ENCODE measurements at regions not wholly inside any gene's neighbourhood (a gene's known extent, or its start where the extent isn't known, plus 50 kb on each side); places are given as distances from the start of the nearest gene placed in this dataset.

- DNase-seq = no peak
These were observed 365.2 kb upstream of the ZMIZ1 start for GRCh38 chr10:78703593-78703992.

GRCh38 chr10:78706256-78706655 is 362.5 kb upstream of the ZMIZ1 start:
- DNase-seq = no peak

- DNase-seq = no peak
These were observed 361.8 kb upstream of the ZMIZ1 start for GRCh38 chr10:78706726-78707540.

GRCh38 chr10:78707745-78708144 is 361.0 kb upstream of the ZMIZ1 start:
- no peak for DNase-seq

- DNase-seq = no peak
These were observed 356.6 kb upstream of the ZMIZ1 start for GRCh38 chr10:78712147-78712546.

- no peak for DNase-seq
These were observed 355.1 kb upstream of the ZMIZ1 start for GRCh38 chr10:78713659-78714058.

GRCh38 chr10:78714225-78714624 is 354.5 kb upstream of the ZMIZ1 start:
- DNase-seq = no peak

GRCh38 chr10:78715435-78715834 is 353.3 kb upstream of the ZMIZ1 start:
- DNase-seq = no peak

- no peak for DNase-seq
These were observed 352.6 kb upstream of the ZMIZ1 start for GRCh38 chr10:78716043-78716660.

GRCh38 chr10:78717200-78717599 is 351.6 kb upstream of the ZMIZ1 start:
- DNase-seq = no peak

GRCh38 chr10:78718032-78718572 is 350.7 kb upstream of the ZMIZ1 start:
- DNase-seq = no peak

GRCh38 chr10:78719276-78719675 is 349.5 kb upstream of the ZMIZ1 start:
- no peak for DNase-seq

- DNase-seq = no peak
These were observed 348.7 kb upstream of the ZMIZ1 start for GRCh38 chr10:78720091-78720490.

GRCh38 chr10:78721231-78721630 is 347.5 kb upstream of the ZMIZ1 start:
- no peak for DNase-seq

- no peak for DNase-seq
These were observed 343.9 kb upstream of the ZMIZ1 start for GRCh38 chr10:78724846-78725245.

GRCh38 chr10:78726171-78726570 is 342.6 kb upstream of the ZMIZ1 start:
- DNase-seq = no peak

- DNase-seq = no peak
These were observed 341.5 kb upstream of the ZMIZ1 start for GRCh38 chr10:78727251-78727650.

GRCh38 chr10:78727728-78728127 is 341.0 kb upstream of the ZMIZ1 start:
- no peak for DNase-seq

GRCh38 chr10:78728176-78728575 is 340.6 kb upstream of the ZMIZ1 start:
- no peak for DNase-seq

GRCh38 chr10:78729366-78729765 is 339.4 kb upstream of the ZMIZ1 start:
- no peak for DNase-seq

GRCh38 chr10:78729800-78730199 is 339.0 kb upstream of the ZMIZ1 start:
- DNase-seq = no peak

- DNase-seq = no peak
These were observed 338.0 kb upstream of the ZMIZ1 start for GRCh38 chr10:78730754-78731153.

GRCh38 chr10:78731675-78732074 is 337.1 kb upstream of the ZMIZ1 start:
- DNase-seq = no peak

GRCh38 chr10:78732381-78732780 is 336.4 kb upstream of the ZMIZ1 start:
- no peak for DNase-seq

Measured in activated naive CD4-positive, alpha-beta T cell treated with anti-CD3 and anti-CD28 coated beads, Interleukin-2, amount 50 U/mL, for 16 hours (primary cell).